ENCODE measurements at regions not wholly inside any gene's neighbourhood (a gene's known extent, or its start where the extent isn't known, plus 50 kb on each side); places are given as distances from the start of the nearest gene placed in this dataset.

- TF ChIP-seq, protein P1, sequence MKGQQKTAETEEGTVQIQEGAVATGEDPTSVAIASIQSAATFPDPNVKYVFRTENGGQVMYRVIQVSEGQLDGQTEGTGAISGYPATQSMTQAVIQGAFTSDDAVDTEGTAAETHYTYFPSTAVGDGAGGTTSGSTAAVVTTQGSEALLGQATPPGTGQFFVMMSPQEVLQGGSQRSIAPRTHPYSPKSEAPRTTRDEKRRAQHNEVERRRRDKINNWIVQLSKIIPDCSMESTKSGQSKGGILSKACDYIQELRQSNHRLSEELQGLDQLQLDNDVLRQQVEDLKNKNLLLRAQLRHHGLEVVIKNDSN (IDR thresholded peaks at IDR 0.05; ENCODE audit: borderline replicate concordance, extremely low read length, insufficient read depth, low read depth, low read length): no peak
- TF ChIP-seq, protein P2, sequence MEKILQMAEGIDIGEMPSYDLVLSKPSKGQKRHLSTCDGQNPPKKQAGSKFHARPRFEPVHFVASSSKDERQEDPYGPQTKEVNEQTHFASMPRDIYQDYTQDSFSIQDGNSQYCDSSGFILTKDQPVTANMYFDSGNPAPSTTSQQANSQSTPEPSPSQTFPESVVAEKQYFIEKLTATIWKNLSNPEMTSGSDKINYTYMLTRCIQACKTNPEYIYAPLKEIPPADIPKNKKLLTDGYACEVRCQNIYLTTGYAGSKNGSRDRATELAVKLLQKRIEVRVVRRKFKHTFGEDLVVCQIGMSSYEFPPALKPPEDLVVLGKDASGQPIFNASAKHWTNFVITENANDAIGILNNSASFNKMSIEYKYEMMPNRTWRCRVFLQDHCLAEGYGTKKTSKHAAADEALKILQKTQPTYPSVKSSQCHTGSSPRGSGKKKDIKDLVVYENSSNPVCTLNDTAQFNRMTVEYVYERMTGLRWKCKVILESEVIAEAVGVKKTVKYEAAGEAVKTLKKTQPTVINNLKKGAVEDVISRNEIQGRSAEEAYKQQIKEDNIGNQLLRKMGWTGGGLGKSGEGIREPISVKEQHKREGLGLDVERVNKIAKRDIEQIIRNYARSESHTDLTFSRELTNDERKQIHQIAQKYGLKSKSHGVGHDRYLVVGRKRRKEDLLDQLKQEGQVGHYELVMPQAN (conservative IDR thresholded peaks at IDR 0.05): no peak
These were observed 2672.8 kb upstream of the PCDH20 start (continued) for GRCh38 chr13:64088491-64088890.

GRCh38 chr13:64087624-64088023 is 2672.0 kb upstream of the PCDH20 start:
- FAIRE-seq: no peak
- RAD21 ChIA-PET (ENCODE audit: unreplicated experiment): no interaction called here
- in situ Hi-C loops (cut with MboI): no loop called here
- Histone ChIP-seq H3K27me3 (replicated peaks in 1 of 2; ENCODE audit: control insufficient read depth in 2 of 2, insufficient read depth in 2 of 2, low read length in 1 of 2) (no peaks in the 10 kb centered on the region), H3K9ac (ENCODE audit: control insufficient read depth, insufficient read depth, low read length) (no peak overlapping the region), H3K27ac (ENCODE audit: control insufficient read depth, insufficient read depth) (no peak overlapping the region), H3K4me1 (ENCODE audit: control insufficient read depth, insufficient read depth, low read length) (no peaks in the 10 kb centered on the region), H3K4me3 (no peak overlapping the region), H3K9me3 (replicated peaks; ENCODE audit: control insufficient read depth, insufficient read depth, low read length) (no peaks in the 10 kb centered on the region), H3K4me2 (ENCODE audit: control insufficient read depth, insufficient read depth) (no peak overlapping the region), H2AFZ (ENCODE audit: control insufficient read depth, low read depth, low read length) (no peak overlapping the region), H3K36me3 (ENCODE audit: control insufficient read depth in 2 of 2, insufficient read depth in 2 of 2, low read length in 1 of 2) (no peaks in the 10 kb centered on the region), H3K79me2 (ENCODE audit: control insufficient read depth, insufficient read depth, low read length) (no peaks in the 10 kb centered on the region), H4K20me1 (ENCODE audit: control insufficient read depth, insufficient read depth) (no peaks in the 10 kb centered on the region)
- ATAC-seq: no peak
- DNase-seq (ENCODE audit: low read depth, low spot score): no peak
- no TSS peak for BruUV-seq (replicated peaks)
- 7% methylated on average over 1 of the region's 1 CpG for WGBS (ENCODE audit: insufficient coverage, insufficient replicate concordance, low lambda C conversion rate, missing lambda C conversion rate)
- CTCF ChIA-PET: no interaction called here
- intact Hi-C loops (cut with micrococcal nuclease; ENCODE audit: unreplicated experiment): no loop called here
- TF ChIP-seq ASH2L (IDR thresholded peaks at IDR 0.05; ENCODE audit: borderline replicate concordance, low read depth): no peak
- no peak for TF ChIP-seq TCF7 (IDR thresholded peaks at IDR 0.05; ENCODE audit: borderline replicate concordance)
- TF ChIP-seq HDAC2 (IDR thresholded peaks at IDR 0.05): no peak
- no peak for TF ChIP-seq E4F1 (IDR thresholded peaks at IDR 0.05; ENCODE audit: borderline replicate concordance, partially characterized antibody)
- TF ChIP-seq CBX3 (IDR thresholded peaks at IDR 0.05; ENCODE audit: borderline replicate concordance, low read depth): no peak
- SMC1A ChIA-PET (ENCODE audit: uncharacterized antibody, unreplicated experiment): no interaction called here
- POLR2A ChIA-PET: no interaction called here
